NCI-H460 (cell line): ENCODE measurements at regions not wholly inside any gene's neighbourhood (a gene's known extent, or its start where the extent isn't known, plus 50 kb on each side); places are given as distances from the start of the nearest gene placed in this dataset.
A peak's percentile ranks its signal among the peaks of the same experiment; 100 is the strongest.
"Not testable (repeated sequence)": the region's sequence is repeated elsewhere in the genome, so short reads cannot be mapped to it uniquely, and the experiment has no call there.

Experiments used
- DNase-seq: peaks from one replicate; pipeline ENCODE4 v3.0.0-alpha.2; 2016; ENCODE audit warnings: low read depth; ENCODE audit errors: extremely low read depth

GRCh38 chr6:97449444-97449966, 166.5 kb upstream of the MMS22L start:
- no peak for DNase-seq

- no peak for DNase-seq
These were observed 167.1 kb upstream of the MMS22L start for GRCh38 chr6:97450087-97450486.

- no peak for DNase-seq
These were observed 173.1 kb upstream of the MMS22L start for GRCh38 chr6:97456070-97456469.

- no peak for DNase-seq
These were observed 176.5 kb upstream of the MMS22L start for GRCh38 chr6:97459535-97459934.

GRCh38 chr6:97459986-97460385, 177.0 kb upstream of the MMS22L start:
- DNase-seq, result no peak

- DNase-seq, result no peak
These were observed 177.5 kb upstream of the MMS22L start for GRCh38 chr6:97460394-97461080.

- no peak for DNase-seq
These were observed 178.2 kb upstream of the MMS22L start for GRCh38 chr6:97461218-97461617.

GRCh38 chr6:97462031-97462430, 179.0 kb upstream of the MMS22L start:
- DNase-seq, result no peak

GRCh38 chr6:97462938-97463598, 180.1 kb upstream of the MMS22L start:
- DNase-seq, result no peak

GRCh38 chr6:97465877-97466561, 183.0 kb upstream of the MMS22L start:
- no peak for DNase-seq

- DNase-seq, result no peak
These were observed 186.0 kb upstream of the MMS22L start for GRCh38 chr6:97468981-97469380.

- no peak for DNase-seq
These were observed 186.4 kb upstream of the MMS22L start for GRCh38 chr6:97469451-97469850.

GRCh38 chr6:97470322-97470721, 187.3 kb upstream of the MMS22L start:
- DNase-seq, result no peak

- DNase-seq, result no peak
These were observed 191.0 kb upstream of the MMS22L start for GRCh38 chr6:97473979-97474378.

- DNase-seq, result peak; percentile 60
These were observed 214.8 kb upstream of the MMS22L start for GRCh38 chr6:97497713-97498331.

- DNase-seq, result no peak
These were observed 218.8 kb upstream of the MMS22L start for GRCh38 chr6:97501853-97502252.

- no peak for DNase-seq
These were observed 225.6 kb upstream of the MMS22L start for GRCh38 chr6:97508646-97509045.

GRCh38 chr6:97513260-97513659, 230.2 kb upstream of the MMS22L start:
- DNase-seq, result not testable (repeated sequence)

- DNase-seq, result no peak
These were observed 241.8 kb upstream of the MMS22L start for GRCh38 chr6:97524811-97525210.

- DNase-seq, result no peak
These were observed 252.8 kb upstream of the MMS22L start for GRCh38 chr6:97535800-97536199.

GRCh38 chr6:97548354-97548753, 265.3 kb upstream of the MMS22L start:
- DNase-seq, result no peak
